Pancreas (tissue), 10 donors: ENCODE measurements at regions not wholly inside any gene's neighbourhood (a gene's known extent, or its start where the extent isn't known, plus 50 kb on each side); places are given as distances from the start of the nearest gene placed in this dataset.

ENCODE experiments used
- ATAC-seq, 4 donors: fragments of 200-7000 bp; cut with Tn5 transposase; one replicate each; pipeline versions ENCODE4 v1.8.0 to v1.9.1; 2020; ENCODE audit warnings: mild to moderate bottlenecking in 4 of 4, moderate library complexity in 4 of 4
- DNase-seq, 6 donors: peaks; one replicate each; pipeline ENCODE4 v3.0.0-alpha.2; 2020
- FAIRE-seq: peaks from 2 replicates; lab custom pipeline; 2012; peaks lifted over from hg19 to GRCh38; lab: Jason Lieb, UNC
- H3K27ac ChIP-seq, 4 donors: fragments of 200-600 bp; sonication (generic); 1 replicate in 3 of 4; 2 replicates in 1 of 4; pipeline versions ENCODE4 v1.5.0 to v1.8.0; 2020
- H3K27me3 ChIP-seq, 4 donors: fragments of 200-600 bp; one replicate each; pipeline ENCODE4 v1.8.0; 2021
- H3K36me3 ChIP-seq, 3 donors: fragments of 200-600 bp; sonication (generic) in 1 of 3; one replicate each; pipeline versions ENCODE4 v1.5.0 to v1.8.0; 2020 to 2021
- H3K4me1 ChIP-seq, 3 donors: fragments of 200-600 bp; one replicate each; pipeline ENCODE4 v1.8.0; 2021
- H3K4me3 ChIP-seq, 4 donors: fragments of 200-600 bp; sonication (generic) in 2 of 4; one replicate each; pipeline versions ENCODE4 v1.5.0 to v1.8.0; 2020 to 2021
- H3K9me3 ChIP-seq, 4 donors: fragments of 200-600 bp; one replicate each; pipeline ENCODE4 v1.8.0; 2021
- WGBS, 2 donors: extraction: QIAGEN DNeasy Blood & Tissue Kit; methylation state at CpG; one replicate each; pipeline ENCODE4 v1.1.7; 2013; 5-methylcytosine and 5-hydroxymethylcytosine counted together
- intact Hi-C, 3 donors: fragments of 100-400 bp; cut with DNase I; formaldehyde crosslinking; loops; one replicate each; pipeline versions ENCODE4 v1.11.1 to v1.14.2; 2022
- TF ChIP-seq, protein P1 (sequence below), 4 donors: fragments of 200-600 bp; sonication (generic) in 3 of 4; IDR thresholded peaks; one replicate each; pipeline versions ENCODE4 v1.5.0 to v1.8.0; 2021; ENCODE audit warnings: antibody characterized with exemption in 4 of 4
- donor health status: healthy with polysubstance abuse.
- donor health status: DM: no; HTN: no; CAD: no; lungs with moderate emphysema.
- donor health status: DM: no; HTN: no; CAD: no.
- donor health status: control.
- donor health status: control.
- donor health status: Bipolar disorder and iron deficiency.
- donor health status: DM: yes; HTN: yes; CAD: no.
- donor health status: DM: no; HTN: no; CAD: no.
- donor health status: DM: no; HTN: no; CAD: no.
- donor health status: DM: yes; HTN: yes; CAD: no.

DNA sequence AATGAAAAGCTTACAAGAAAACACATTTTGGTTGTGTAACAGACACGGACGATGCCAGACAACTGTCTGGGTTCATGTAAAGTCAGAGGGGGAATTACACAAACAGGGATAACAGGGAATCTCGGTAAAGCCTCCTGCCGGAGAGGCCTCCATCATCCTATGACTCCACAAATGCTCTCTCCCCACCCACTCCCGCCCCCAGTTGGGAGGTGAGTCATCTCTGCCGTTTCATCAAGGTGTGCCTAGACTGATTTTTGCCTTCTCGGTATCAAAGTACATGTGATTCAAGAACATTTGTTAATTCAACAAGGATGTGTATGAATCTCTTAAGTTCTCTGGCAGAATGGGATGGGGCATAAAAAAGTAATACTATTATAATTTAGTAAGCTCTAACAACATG lies 304.9 kb upstream of the PRDM1 start:
- H3K9me3 ChIP-seq, result no peaks in the 10 kb centered on the region
- H3K4me1 ChIP-seq, result no peaks in the 10 kb centered on the region
- H3K27ac ChIP-seq, result no peak overlapping the region
- TF ChIP-seq, protein P1, sequence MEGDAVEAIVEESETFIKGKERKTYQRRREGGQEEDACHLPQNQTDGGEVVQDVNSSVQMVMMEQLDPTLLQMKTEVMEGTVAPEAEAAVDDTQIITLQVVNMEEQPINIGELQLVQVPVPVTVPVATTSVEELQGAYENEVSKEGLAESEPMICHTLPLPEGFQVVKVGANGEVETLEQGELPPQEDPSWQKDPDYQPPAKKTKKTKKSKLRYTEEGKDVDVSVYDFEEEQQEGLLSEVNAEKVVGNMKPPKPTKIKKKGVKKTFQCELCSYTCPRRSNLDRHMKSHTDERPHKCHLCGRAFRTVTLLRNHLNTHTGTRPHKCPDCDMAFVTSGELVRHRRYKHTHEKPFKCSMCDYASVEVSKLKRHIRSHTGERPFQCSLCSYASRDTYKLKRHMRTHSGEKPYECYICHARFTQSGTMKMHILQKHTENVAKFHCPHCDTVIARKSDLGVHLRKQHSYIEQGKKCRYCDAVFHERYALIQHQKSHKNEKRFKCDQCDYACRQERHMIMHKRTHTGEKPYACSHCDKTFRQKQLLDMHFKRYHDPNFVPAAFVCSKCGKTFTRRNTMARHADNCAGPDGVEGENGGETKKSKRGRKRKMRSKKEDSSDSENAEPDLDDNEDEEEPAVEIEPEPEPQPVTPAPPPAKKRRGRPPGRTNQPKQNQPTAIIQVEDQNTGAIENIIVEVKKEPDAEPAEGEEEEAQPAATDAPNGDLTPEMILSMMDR (IDR thresholded peaks at IDR 0.05), result no peak
- DNase-seq (no peak), ATAC-seq (no peak), FAIRE-seq (no peak)
- 74 to 75% methylated on average over 7 of the region's 7 CpGs for WGBS, 2 donors
- H3K4me3 ChIP-seq, result no peak overlapping the region
- intact Hi-C loops, result no loop called here
- H3K36me3 ChIP-seq, result no peaks in the 10 kb centered on the region
- H3K27me3 ChIP-seq, result no peaks in the 10 kb centered on the region

- no peaks in the 10 kb centered on the region for H3K36me3 ChIP-seq
- no peak for ATAC-seq
- WGBS, 2 donors, result 83 to 88% methylated on average over 12 of the region's 12 CpGs
- H3K9me3 ChIP-seq, result no peaks in the 10 kb centered on the region
- no peaks in the 10 kb centered on the region for H3K4me1 ChIP-seq
- no peak for FAIRE-seq
- intact Hi-C loops, result no loop called here
- H3K27me3 ChIP-seq, result no peaks in the 10 kb centered on the region
- no peak overlapping the region for H3K4me3 ChIP-seq
- TF ChIP-seq, protein P1 (IDR thresholded peaks at IDR 0.05), result no peak
- H3K27ac ChIP-seq, result no peak overlapping the region
- DNase-seq, result no peak
Observed at GRCh38 chr6:105780146-105780860, 305.8 kb upstream of the PRDM1 start.

DNA sequence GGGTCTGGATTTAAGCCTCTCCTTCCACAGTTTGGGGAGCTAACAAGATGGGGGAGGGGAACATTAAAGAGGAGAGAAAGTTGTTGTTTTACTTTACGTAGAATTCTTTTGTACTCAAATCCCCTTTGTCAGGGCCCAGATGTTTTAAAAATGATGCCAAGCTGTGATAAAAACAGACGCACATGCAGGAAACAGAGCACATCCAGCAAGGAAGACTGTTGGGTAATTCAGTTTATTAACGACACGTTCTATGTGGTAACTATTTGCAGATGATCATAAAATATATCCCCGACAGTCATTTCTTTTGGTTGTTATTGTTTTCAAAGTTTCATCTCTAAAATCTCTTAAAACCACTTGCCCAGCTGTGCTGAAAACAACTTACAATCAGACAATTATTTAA lies 307.0 kb upstream of the PRDM1 start:
- intact Hi-C loops, result no loop called here
- Histone ChIP-seq H3K9me3 (no peaks in the 10 kb centered on the region), H3K4me3 (no peak overlapping the region), H3K36me3 (no peaks in the 10 kb centered on the region), H3K4me1 (no peaks in the 10 kb centered on the region), H3K27ac (no peak overlapping the region), H3K27me3 (no peaks in the 10 kb centered on the region)
- 76 to 79% methylated on average over 5 of the region's 5 CpGs for WGBS, 2 donors
- DNase-seq (no peak), FAIRE-seq (no peak), ATAC-seq (no peak)
- TF ChIP-seq, protein P1 (IDR thresholded peaks at IDR 0.05), result no peak

DNA sequence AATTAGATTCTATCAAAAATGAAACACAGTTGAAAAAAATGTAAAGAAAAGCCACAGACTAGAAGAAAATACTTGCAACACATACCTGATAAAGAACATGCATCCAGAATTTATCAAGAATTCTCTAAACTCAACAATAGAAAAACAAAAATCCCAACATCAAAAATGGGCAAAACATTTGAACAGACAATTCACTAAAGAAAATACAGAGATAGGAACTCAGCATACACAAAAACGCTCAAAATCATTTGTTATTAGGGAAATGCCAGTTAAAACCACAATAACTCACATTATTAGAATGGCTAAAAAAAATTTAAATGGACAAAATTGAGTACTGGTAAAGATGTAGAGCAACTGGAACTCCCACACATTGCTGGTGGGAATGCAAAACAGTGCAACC lies 311.0 kb upstream of the PRDM1 start:
- Histone ChIP-seq H3K4me1 (no peaks in the 10 kb centered on the region), H3K36me3 (no peaks in the 10 kb centered on the region), H3K4me3 (no peak overlapping the region), H3K9me3 (no peaks in the 10 kb centered on the region), H3K27ac (no peak overlapping the region), H3K27me3 (no peaks in the 10 kb centered on the region)
- WGBS, 2 donors, result 60 to 63% methylated on average over 1 of the region's 1 CpG
- ATAC-seq, result no peak
- no peak for DNase-seq
- no peak for FAIRE-seq
- TF ChIP-seq, protein P1 (IDR thresholded peaks at IDR 0.05), result no peak
- intact Hi-C loops, result no loop called here

DNA sequence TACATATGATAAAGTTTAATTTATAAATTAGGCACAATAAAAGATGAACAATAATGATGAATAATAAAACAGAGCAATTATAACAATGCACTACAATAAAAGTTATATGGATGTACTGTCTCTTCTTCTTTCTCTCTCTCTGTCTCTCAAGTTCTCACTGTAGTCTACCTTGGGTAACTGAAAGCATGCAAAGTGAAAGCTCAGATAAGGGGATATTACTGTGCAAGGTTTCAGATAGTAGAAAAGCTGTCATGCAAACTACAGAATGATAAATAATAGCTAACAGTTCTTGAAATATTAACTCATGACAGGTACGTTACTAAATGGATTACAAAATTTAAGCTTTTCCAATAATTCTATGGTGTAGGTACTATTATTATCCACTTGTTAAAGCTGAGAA lies 311.9 kb upstream of the PRDM1 start:
- TF ChIP-seq, protein P1 (IDR thresholded peaks at IDR 0.05), result no peak
- FAIRE-seq (no peak), DNase-seq (no peak), ATAC-seq (no peak)
- no peak overlapping the region for H3K27ac ChIP-seq
- H3K4me1 ChIP-seq, result no peaks in the 10 kb centered on the region
- H3K4me3 ChIP-seq, result no peak overlapping the region
- WGBS, 2 donors, result 50 to 52% methylated on average over 1 of the region's 1 CpG
- no peaks in the 10 kb centered on the region for H3K27me3 ChIP-seq
- intact Hi-C loops, result no loop called here
- H3K36me3 ChIP-seq, result no peaks in the 10 kb centered on the region
- no peaks in the 10 kb centered on the region for H3K9me3 ChIP-seq
